Endothelial cell (in vitro differentiated cells): ENCODE measurements at regions not wholly inside any gene's neighbourhood (a gene's known extent, or its start where the extent isn't known, plus 50 kb on each side); places are given as distances from the start of the nearest gene placed in this dataset.

Experiments used
- DNase-seq: peaks from one replicate; pipeline ENCODE4 v3.0.0; 2021; ENCODE audit warnings: low spot score
- H3K27ac Mint-ChIP-seq: one replicate; pipeline ENCODE4 v1.8.0; 2021; ENCODE audit warnings: mixed read lengths, inconsistent platforms; ENCODE audit not compliant: unreplicated experiment
- H3K27me3 Mint-ChIP-seq: one replicate; pipeline ENCODE4 v1.8.0; 2021; ENCODE audit warnings: mild to moderate bottlenecking, moderate library complexity, mixed read lengths, inconsistent platforms; ENCODE audit not compliant: unreplicated experiment
- H3K36me3 Mint-ChIP-seq: one replicate; pipeline ENCODE4 v1.8.0; 2021; ENCODE audit warnings: mild to moderate bottlenecking, low read depth, mixed read lengths, inconsistent platforms; ENCODE audit not compliant: unreplicated experiment
- H3K4me1 Mint-ChIP-seq: one replicate; pipeline ENCODE4 v1.8.0; 2021; ENCODE audit warnings: mild to moderate bottlenecking, mixed read lengths, inconsistent platforms; ENCODE audit not compliant: unreplicated experiment
- H3K4me3 Mint-ChIP-seq: one replicate; pipeline ENCODE4 v1.8.0; 2021; ENCODE audit warnings: mild to moderate bottlenecking, mixed read lengths, inconsistent platforms; ENCODE audit not compliant: unreplicated experiment
- H3K9me3 Mint-ChIP-seq: one replicate; pipeline ENCODE4 v1.8.0; 2021; ENCODE audit warnings: mixed read lengths, inconsistent platforms; ENCODE audit not compliant: unreplicated experiment
- TF ChIP-seq, protein P1 (sequence below): fragments of 200-600 bp; sonication (generic); IDR thresholded peaks from one replicate; pipeline ENCODE4 v1.5.0; 2021; ENCODE audit warnings: antibody characterized with exemption; ENCODE audit not compliant: unreplicated experiment

DNA sequence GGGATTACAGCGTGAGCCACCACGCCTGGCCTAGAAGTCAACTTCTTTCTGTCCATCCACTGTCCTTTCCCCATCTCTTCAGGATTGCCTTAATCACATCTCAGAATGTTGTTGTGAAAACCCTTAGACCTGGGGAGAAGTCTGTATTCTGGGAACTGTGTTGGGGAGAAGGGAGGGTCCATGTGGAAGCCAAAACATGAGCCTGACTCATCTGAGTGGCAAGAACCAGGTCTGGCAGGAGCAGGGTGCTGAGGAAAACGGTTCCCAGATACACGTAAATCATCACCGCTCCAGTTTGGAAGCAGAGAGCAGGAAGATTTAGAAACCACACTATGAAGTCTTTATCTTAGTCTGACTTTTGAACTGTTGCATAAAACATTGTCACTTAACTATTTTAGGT, 245.6 kb upstream of the RGS6 start:
- Mint-ChIP-seq H3K4me1 (no peaks in the 10 kb centered on the region), H3K36me3 (peaks cover 22% of the 10 kb centered on the region), H3K4me3 (no peak overlapping the region), H3K27me3 (peaks cover 2% of the 10 kb centered on the region), H3K27ac (no peak overlapping the region), H3K9me3 (no peaks in the 10 kb centered on the region)
- DNase-seq = no peak
- TF ChIP-seq, protein P1, sequence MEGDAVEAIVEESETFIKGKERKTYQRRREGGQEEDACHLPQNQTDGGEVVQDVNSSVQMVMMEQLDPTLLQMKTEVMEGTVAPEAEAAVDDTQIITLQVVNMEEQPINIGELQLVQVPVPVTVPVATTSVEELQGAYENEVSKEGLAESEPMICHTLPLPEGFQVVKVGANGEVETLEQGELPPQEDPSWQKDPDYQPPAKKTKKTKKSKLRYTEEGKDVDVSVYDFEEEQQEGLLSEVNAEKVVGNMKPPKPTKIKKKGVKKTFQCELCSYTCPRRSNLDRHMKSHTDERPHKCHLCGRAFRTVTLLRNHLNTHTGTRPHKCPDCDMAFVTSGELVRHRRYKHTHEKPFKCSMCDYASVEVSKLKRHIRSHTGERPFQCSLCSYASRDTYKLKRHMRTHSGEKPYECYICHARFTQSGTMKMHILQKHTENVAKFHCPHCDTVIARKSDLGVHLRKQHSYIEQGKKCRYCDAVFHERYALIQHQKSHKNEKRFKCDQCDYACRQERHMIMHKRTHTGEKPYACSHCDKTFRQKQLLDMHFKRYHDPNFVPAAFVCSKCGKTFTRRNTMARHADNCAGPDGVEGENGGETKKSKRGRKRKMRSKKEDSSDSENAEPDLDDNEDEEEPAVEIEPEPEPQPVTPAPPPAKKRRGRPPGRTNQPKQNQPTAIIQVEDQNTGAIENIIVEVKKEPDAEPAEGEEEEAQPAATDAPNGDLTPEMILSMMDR = no peak

GRCh38 chr14:71687166-71687831, 244.9 kb upstream of the RGS6 start:
- Mint-ChIP-seq H3K4me3 (no peak overlapping the region), H3K27me3 (peaks cover 2% of the 10 kb centered on the region), H3K27ac (no peak overlapping the region), H3K36me3 (peaks cover 24% of the 10 kb centered on the region), H3K4me1 (no peaks in the 10 kb centered on the region), H3K9me3 (no peaks in the 10 kb centered on the region)
- TF ChIP-seq, protein P1 = no peak
- DNase-seq = no peak

DNA sequence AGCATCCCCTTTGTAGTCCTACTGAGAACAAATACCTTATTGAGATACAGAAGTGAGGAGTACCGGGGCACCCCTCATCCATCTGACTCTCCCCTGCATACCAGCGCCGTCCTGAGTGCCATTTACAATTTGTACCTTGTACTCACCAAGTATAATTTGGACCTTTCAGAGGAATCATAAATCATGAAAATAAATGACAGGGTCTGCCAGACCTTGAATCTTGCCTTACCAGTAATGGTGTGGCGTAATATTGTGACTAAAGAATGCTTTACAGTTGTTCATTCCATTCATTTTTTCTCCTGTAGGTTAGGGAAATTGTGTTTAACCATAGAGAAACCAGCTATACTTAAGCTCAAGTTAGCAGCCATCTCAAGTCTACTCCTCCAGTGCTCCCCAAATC, 243.7 kb upstream of the RGS6 start:
- DNase-seq = no peak
- Mint-ChIP-seq H3K36me3 (peaks cover 24% of the 10 kb centered on the region), H3K4me1 (no peaks in the 10 kb centered on the region), H3K27me3 (peaks cover 2% of the 10 kb centered on the region), H3K9me3 (no peaks in the 10 kb centered on the region), H3K4me3 (no peak overlapping the region), H3K27ac (no peak overlapping the region)
- TF ChIP-seq, protein P1 = no peak

DNA sequence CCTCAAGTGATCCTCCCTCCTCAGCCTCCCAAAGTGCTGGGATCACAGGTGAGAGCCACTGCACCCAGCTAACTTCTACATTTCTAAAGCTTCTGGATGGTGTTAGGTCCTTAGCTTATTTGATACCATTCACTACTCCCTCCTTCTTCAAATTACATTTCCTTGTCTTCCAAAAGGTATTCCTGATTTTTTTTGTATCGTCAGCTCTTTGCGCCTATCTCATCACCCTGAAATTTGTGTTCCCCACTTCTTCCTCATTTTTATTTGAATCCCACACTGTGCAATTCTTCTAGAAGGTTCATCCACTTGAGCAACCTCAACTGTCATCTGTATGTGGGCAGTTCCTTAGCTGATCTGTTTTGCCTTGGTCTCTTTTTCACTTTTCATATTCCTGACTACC, 241.8 kb upstream of the RGS6 start:
- TF ChIP-seq, protein P1 = no peak
- DNase-seq = no peak
- Mint-ChIP-seq H3K4me1 (no peaks in the 10 kb centered on the region), H3K27ac (no peak overlapping the region), H3K27me3 (no peaks in the 10 kb centered on the region), H3K4me3 (no peak overlapping the region), H3K9me3 (no peaks in the 10 kb centered on the region), H3K36me3 (peaks cover 19% of the 10 kb centered on the region)

GRCh38 chr14:71692496-71692895, 239.7 kb upstream of the RGS6 start:
- H3K9me3 Mint-ChIP-seq = no peaks in the 10 kb centered on the region
- H3K36me3 Mint-ChIP-seq = peaks cover 13% of the 10 kb centered on the region
- H3K27ac Mint-ChIP-seq = no peak overlapping the region
- TF ChIP-seq, protein P1 = no peak
- H3K4me1 Mint-ChIP-seq = no peaks in the 10 kb centered on the region
- H3K27me3 Mint-ChIP-seq = no peaks in the 10 kb centered on the region
- no peak overlapping the region for H3K4me3 Mint-ChIP-seq
- no peak for DNase-seq
